ENCODE measurements at regions not wholly inside any gene's neighbourhood (a gene's known extent, or its start where the extent isn't known, plus 50 kb on each side); places are given as distances from the start of the nearest gene placed in this dataset.

DNA sequence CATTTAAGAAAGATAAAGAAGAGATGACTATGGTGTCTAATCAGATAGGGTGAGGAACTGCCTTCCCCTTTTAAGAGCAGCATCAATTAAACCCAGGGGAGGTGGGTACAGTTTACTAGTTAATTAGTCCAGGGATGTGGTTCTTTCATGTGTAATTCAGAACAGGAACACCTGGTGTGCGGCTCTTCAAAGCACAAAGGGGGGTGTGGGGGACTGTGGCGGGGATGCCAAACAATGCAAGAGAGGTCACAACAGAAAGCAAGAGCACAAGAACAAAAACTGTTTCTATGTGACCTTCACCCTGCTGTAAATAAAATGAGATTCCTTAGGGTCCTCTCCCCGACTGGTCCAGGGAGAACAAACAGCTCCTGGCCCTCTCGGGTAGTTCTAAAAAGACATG is 183.9 kb upstream of the SOX5 start:
- no peak for DNase-seq

DNA sequence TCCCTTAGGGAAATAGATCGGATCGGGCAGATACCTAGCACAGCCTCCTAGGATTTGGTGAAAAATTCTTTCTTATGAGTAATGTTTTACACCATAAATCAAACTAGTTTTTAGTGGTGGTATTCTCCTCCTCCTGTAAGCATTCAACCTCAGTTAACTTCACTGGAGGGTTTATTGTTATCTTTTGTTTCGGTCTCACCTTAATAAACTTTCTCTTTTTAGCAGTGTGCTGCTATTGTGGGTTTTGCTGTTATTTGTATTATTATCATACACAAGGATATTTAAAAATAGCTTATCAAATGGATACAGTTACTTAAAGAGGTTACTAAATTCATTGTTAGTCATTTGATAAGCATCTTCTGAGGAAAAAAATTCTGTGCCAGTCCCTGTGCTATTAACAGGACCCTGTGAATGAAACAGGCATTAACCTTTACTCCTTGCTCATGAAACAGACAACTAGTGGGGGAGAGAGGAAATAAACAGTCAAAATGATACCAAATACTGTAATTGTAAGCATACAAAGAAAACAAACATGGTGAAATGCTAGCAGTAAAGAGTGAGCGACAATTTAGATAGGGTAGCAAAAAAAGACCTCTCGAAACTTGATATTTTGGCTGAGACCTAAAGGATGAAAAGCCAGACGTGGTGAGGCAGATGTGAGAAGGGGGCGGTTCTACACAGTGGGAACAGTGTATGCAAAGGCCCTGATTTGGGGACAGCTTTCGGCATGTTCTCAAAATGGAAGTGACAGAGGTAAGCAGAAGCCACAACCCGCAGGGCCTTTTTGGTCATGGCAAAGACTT is 178.7 kb upstream of the SOX5 start:
- no peak for DNase-seq

DNA sequence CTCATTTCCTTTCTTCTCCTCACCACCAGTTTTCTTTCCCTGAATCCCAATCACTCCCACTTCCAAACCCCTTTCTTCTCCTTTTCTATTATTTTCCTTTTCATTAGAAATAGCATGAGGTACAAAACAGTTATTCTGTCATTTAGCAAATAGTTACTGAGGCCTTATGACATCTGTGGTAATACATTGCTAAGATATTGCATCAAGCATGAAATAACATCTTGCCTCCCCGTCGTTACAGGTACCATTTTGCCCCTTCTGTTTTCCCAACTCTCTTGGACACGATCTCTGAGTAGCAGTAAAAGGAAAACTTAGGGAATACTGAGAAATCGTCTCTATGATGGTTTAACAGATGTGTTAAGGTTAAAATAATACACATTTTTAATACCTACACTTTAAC is 175.8 kb upstream of the SOX5 start:
- DNase-seq, result no peak

DNA sequence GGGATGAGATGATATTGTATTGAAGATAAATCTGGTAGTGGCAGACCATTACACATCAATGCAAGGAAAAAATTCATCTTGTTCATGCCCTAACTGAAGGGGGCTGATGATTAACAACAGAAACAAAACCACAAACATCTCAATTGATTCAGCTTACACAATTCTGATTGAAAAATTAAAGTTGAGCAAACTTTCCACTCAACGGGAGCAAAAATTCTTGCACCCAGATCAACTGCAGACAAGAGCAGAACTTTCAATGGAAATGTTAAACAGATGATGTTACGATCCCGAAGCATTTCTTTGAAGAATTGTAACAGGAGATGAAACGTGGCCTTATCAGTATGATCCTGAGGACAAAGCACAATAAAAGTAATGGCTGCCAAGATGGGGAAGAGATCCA is 172.4 kb upstream of the SOX5 start:
- no peak for DNase-seq

DNA sequence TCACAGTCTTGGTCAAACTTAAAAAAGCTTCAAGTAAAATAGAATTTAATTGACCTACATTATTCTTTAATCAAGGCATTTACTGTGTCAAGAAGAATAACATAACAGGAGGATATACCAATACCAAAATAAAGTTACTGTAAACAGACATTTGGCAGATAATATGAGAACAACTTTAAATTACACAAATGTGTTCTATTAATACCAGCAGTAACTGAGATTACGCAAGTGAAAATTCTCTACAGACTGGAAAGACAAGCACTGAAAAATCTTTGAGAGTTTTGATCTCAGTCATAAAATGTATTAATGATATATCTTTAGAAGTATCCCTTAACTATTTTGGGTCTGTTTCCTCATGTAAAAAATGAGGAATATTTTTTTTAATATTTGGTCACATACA is 169.2 kb upstream of the SOX5 start:
- DNase-seq, result no peak

DNA sequence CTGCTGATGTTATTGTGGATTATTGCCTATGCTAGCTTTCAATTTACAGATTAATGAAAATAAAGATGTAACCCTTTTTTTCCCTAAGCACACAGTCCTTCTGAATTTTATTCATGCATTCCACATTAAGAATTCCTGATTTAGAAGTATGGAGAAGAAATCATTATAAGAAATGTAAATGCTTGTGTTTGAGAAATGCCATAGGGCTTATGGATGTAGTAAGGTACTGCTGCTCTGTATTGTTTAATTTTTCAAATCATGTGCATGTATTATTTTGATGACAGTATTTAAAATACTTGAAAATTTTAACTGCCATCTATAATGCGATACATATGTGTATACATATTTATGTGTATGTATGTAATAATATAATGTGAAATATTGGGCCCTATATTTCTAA is 167.1 kb upstream of the SOX5 start:
- no peak for DNase-seq

DNA sequence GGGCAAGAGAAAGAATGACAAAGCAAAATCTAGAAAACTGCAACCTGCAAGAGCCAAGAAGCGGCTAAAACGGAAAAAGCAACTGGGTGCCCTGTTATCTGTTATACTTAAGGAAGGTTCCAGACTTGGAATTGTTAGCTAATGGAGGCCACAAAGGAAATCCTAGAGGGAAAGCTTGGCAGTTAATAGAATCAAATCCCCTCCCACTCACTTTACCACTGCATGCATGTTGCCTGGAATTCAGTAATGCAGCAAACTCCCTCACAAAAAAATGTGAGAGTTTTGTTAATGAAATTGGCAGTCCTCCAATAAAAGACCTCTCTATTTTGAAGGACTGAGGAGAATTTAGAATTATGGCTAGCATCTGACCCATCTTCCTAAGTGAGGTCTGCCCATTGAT is 164.2 kb upstream of the SOX5 start:
- no peak for DNase-seq

DNA sequence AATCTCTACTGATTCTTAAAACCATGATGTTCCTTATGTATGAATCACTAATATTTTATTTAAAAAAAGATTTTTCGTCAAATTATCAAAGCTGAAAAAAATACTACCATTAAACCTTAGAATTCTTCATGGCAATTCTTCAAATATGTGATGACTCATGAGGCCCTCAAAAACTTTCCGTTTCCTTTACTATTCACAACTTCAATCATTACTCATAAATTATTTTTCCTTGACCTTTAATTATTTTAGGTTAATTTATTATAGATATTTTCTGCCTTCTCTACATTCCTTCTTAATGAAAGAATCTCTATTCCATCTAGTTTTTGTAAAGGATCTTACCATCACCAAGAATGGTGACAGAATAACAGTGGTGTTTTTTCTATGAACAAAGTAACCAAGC is 162.1 kb upstream of the SOX5 start:
- no peak for DNase-seq

DNA sequence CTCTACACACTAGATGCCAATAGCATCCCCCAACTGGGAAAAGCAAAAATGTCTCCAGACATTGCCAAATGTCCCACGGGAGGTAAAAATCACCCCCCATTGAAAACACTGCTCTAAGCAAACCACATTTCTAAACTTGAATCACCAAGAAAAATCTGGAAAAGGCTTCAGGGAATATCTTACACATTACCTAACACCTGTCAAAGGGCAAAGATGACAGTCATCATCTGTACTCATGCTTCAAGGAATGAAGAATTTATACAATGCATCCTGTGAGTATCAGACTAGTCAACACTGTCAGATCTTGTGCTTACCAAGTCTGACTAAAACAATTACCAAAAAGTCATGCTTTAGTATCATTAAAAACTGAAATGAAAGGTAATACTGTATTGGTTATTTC is 161.6 kb upstream of the SOX5 start:
- DNase-seq, result no peak

DNA sequence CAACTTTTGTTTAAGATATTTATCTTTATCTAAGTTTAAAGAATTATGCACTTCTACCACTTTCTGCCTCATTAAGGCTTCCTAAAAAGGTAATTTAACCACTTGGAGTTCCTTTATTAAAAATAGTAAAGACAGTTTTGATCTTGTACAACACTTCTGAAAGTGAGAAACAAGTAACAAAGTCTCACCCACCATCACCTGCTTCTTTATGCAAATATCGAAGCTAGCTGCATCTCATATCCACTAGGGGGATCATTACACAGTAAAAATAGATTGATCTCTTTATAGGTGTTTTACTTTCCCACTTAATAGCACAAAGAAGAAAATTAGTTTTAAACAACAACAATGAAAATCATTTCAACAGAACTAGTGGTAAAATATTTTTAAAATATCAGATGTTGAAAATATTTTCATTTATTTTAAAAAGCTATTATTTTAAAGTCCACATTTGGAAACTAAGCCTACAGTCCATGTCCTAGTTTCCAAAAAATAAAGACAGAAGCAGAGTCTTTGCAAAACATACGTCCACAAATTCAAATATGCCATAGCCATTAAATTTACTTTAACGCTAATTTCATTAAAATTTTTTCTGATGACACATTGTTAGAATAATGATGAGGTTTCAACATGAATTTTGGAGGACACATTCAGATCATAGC is 160.0 kb upstream of the SOX5 start:
- DNase-seq, result no peak

DNA sequence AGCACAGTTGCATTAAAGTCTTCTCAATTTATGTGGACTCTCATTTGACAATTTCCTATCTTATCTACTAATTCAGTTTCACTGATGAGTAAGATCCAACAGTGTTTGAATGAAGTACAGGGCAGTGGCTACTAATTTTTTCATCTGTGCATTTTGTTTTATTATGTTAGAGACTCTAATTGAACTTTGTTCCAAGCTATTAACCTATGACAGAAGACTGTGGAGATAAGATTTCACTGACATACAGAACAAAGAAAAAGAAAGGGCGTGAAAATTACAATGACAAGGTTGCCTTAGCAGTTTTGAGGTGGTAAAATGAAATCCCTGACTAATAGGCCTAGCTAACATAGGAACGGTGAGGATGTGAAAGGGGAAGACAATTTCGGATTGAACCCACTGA is 153.2 kb upstream of the SOX5 start:
- DNase-seq, result no peak

DNA sequence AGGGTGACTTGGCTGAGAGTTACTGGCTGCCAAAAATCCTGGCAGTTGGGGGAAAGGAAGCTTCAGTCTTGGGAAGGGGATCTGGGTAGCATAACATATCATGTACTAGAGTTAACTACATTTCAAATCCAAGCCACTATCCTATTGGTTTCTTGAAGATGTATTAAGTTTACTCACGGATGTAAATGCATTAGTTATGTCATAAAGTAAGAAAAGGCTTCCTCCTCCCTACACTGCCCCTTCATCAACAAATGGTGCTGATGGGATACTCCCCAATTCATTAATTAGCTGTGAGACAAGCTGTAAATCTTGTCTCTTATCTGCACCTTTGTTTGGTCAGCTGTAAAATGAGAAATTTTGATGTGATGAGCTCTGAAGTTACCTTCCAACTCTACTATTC is 150.1 kb upstream of the SOX5 start:
- DNase-seq, result no peak

DNA sequence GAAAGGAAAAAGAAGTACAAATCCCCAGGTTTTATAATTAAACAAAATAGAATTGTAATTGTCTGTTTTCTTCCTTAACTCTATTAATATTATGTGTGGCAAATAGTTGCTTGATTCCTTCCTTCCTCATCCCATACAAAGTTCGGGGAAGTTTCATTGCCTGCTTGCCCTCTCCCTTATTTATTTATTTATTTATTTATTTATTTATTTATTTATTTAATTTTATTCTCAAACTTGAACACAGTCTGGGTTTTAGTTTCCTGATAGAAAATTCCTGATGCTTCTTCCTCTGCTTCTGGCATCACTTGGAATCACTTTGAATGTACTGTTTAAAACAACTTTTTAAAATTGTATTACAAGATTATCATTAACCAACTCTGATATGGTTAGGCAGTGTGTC is 145.8 kb upstream of the SOX5 start:
- no peak for DNase-seq

DNA sequence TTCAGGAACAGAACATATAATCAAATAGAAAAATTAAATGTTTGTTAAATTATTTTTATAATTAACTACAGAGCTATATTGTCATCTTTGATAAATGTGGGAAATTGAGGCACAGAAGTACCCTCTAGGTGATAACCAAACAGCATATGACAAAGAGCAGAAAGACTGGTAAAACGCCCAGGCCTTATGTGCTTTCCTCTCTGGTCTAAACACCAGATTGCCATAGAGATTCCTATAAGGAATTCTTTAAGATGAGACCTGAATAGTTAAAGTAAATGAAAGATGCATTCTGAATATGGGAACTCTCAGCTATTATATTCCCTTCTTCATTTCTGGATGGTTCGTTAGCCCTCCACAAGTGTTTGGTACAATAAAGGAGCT is 140.0 kb upstream of the SOX5 start:
- DNase-seq, result no peak

DNA sequence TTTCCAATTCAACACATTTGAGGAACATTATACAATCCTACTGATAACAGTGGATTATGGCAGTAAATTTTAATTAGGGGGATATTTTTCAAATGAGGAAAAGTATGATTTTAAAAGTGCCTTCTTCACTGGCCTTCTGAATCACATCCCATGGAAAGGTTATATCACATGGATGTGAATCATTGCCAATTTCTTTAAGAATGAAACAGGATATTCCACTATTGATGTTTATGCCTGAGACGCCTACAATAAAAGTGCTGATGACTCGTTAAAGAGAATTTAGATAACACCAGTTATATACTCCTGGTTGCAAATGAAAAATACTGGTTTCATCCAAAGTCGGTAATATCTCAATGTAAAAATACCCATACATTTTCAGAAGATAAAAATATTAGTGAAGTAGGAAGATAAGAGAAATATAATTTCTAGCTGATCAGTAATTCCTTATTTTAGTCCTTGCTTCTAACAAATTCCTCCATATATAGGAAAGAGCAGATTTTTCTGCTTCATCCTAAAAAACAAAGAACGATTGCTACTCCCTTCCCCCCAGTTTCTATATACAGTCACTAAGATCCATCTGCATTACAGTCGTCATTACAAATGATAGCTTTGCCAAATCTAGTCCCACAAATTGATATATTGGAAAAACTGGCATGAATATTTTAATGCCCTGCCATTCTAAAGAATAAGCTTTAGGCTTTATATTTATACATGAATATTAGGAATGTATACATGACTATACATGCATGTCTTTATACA is 139.5 kb upstream of the SOX5 start:
- no peak for DNase-seq

DNA sequence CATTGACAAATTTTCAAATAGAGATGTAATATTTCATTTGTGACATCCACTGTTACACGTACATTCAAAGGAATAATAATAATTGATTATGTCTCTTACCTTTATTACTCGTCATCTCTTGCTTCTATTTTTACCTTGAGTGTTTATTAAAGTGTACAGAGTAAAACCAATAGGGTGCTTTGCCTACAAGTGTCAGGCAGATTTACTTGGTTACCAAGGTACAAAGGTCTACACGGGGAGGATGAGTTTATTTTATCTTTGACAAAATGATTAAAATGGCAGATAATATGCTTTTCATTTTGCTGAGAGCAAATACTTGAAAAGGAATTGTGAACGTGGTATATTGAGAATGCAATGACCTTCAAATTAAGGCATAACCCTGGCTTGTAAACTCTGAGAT is 137.8 kb upstream of the SOX5 start:
- DNase-seq, result no peak

DNA sequence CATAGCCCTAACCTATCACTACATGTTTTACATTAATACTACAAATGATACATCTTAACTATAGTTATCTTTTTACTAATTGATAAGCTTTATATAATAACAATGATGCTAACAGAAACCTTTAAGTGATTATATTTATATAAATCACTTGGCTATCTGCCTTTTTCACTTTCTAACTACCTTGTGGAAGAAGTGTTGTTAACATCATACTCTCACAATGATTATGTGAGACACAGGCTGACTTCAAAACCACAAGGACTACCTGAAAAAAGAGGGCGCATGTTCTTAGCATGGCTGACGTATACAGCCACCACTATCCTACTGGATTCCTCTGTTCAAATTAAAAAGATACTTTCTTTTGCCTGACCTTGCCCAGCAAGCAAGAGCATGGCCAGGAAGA is 135.3 kb upstream of the SOX5 start:
- DNase-seq, result no peak

DNA sequence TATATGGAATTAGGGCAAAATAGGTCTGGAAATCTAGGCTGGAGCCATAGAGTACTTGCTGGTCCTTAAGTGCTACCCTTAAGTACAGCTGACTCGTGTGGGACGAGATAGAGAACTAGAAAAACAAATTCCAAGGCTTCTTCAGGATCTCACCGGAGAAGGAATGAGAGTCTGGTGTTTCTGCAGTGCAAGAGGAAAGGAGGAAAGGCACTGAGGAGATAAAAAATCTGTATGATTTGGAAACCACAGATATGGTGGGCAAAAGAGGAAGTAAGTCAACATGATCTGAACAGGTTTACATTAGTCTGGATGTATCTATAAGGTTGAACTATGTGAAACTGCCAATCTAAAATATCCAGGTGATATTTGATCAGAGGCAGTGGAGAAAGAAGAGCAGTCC is 134.4 kb upstream of the SOX5 start:
- DNase-seq, result no peak

DNA sequence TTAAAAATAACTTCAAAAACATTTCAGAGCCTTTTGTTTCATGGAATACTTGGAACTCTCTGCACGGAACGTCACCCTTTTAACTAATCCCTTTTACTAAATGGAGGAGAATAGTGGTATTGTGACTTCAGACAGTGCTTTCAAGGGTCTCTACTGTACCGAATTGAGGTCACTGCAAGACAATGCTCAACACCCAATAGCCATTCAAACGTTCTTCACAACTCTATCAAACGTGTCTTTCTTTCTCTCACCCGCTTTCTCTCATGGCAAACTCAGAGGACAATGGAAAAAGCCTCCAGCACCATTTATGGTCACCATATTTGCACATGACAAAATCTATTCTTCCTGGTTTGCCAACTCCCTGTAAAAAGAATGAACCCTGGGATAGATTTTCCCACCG is 132.1 kb upstream of the SOX5 start:
- DNase-seq, result no peak

DNA sequence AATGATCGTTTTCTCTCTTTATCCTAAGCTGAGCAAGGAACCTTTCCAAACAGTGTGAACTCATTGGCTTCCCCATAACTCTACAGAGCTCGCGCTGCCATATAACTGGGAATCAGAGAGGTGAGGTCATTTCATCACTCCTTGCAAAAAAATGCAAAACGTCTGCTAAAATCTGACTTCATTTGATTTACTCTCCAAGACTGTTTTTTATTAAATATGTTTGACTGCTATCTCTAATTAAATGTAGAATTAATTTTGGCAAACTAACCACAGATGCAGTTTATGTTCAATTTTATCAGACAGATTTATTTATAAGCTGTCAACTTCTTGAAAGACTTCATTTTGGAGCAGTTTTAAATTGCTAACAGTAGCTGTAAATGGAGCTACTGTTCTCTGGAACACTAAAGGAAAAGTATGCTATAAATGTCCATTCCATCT is 131.6 kb upstream of the SOX5 start:
- DNase-seq, result no peak

DNA sequence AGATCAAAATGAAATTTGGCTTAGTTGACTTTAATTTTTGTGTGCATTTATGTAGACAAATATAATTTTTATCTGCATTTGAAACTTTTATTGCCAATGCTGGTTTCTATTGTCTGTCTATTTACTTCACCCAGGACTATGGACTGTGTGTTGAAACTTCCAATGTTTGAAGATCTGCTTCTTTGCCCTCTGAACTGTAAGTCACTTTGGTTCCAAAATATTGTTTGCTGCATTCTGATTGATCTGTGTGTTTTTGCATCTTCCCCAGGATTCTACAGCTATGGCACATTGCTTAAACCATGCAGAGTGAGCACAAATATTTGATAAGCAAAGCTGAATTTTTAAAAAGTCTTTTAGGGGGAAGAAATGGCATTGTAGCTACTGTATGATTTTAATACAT is 131.0 kb upstream of the SOX5 start:
- DNase-seq, result no peak

DNA sequence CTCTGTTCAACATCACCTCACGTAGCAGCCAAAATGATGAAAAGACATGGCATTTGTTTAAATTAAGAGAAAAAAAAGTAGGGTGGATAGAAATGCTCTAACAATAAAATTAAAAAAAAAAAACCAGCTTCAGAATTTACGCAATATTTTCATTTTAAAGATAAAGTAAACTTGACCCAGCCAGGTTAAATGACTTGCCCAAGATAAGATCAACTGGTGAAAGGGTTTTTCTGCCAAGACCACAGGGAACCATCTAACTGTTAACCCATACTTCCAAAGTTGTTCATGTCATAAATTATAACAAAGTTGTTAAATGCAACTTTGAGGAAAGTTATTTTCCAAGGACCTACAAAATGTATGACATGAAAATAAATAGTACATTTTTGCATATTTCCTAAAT is 129.6 kb upstream of the SOX5 start:
- DNase-seq, result no peak

DNA sequence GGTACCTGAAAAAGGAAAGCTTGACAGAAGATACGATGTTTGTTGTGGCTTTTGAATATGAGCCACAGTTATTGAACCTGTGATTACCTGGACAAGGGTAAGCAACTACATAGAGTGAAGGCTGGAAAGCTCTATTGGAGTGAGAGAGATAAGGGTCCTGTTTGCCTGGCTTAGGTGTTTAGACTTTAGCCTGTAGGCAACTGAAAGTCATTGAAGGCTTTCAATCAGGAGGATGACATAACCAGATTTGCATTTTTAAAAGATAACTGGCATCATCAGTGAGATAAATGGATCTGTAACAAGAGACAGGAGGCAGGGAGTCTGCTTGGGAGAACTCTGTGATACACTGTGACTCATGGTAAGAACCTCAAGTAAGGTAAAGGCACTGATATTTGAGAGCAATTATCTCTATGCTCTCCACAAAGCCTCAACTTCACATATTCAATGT is 128.9 kb upstream of the SOX5 start:
- DNase-seq, result no peak

DNA sequence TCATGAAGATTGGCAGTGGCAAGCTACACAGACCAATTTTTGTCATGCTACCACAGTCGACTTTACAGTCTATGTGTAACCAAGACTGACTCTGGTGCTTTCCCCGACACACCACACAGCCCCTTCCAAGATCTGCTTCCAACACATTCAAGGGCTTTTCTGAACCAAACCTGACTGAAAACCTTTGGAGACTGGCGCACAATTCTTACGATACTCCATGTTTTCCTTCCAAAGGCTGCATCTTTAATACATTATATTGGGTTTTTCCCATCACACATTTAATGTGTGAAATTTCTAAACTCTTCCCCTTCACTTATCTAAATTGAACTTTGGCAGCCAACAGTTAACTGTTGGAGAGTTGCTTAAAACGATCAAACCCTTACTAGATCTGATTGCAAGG is 127.7 kb upstream of the SOX5 start:
- DNase-seq, result no peak
